ENCODE measurements at regions not wholly inside any gene's neighbourhood (a gene's known extent, or its start where the extent isn't known, plus 50 kb on each side); places are given as distances from the start of the nearest gene placed in this dataset.

DNA sequence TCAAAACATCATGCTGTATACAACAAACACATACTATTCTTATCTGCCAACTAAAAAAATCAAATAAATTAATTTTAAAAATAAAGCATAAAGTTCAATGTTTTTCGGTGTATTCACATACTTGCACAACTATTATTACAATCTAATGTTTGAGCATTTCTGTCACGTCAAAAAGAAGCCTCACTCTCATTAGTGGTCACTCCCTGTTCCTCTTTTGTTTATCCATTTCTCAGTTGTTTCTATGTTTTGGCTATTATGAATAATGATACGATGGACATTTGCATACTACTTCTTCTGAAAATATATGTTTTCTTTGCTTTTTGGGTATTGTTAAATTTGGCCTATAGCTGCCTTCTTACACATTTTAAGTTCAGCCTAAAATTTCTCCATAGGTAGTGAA is 773.0 kb upstream of the HS6ST1 start:
- TF ChIP-seq EZH2 (IDR thresholded peaks at IDR 0.05; ENCODE audit: low read length, unreplicated experiment) = no peak
- TF ChIP-seq, protein P1, sequence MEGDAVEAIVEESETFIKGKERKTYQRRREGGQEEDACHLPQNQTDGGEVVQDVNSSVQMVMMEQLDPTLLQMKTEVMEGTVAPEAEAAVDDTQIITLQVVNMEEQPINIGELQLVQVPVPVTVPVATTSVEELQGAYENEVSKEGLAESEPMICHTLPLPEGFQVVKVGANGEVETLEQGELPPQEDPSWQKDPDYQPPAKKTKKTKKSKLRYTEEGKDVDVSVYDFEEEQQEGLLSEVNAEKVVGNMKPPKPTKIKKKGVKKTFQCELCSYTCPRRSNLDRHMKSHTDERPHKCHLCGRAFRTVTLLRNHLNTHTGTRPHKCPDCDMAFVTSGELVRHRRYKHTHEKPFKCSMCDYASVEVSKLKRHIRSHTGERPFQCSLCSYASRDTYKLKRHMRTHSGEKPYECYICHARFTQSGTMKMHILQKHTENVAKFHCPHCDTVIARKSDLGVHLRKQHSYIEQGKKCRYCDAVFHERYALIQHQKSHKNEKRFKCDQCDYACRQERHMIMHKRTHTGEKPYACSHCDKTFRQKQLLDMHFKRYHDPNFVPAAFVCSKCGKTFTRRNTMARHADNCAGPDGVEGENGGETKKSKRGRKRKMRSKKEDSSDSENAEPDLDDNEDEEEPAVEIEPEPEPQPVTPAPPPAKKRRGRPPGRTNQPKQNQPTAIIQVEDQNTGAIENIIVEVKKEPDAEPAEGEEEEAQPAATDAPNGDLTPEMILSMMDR (conservative IDR thresholded peaks at IDR 0.05; ENCODE audit: low read depth, low read length) = no peak
